Astrocyte (in vitro differentiated cells and primary cell): ENCODE measurements at regions not wholly inside any gene's neighbourhood (a gene's known extent, or its start where the extent isn't known, plus 50 kb on each side); places are given as distances from the start of the nearest gene placed in this dataset.
A peak's percentile ranks its signal among the peaks of the same experiment; 100 is the strongest.

Experiments used
- DNase-seq: peaks from one replicate; pipeline ENCODE4 v3.0.0-alpha.2; 2010; ENCODE audit warnings: low read depth
- FAIRE-seq: peaks from 2 replicates; lab custom pipeline; 2011; peaks lifted over from hg19 to GRCh38; lab: Jason Lieb, UNC
- H2AFZ ChIP-seq: 2 replicates; pipeline ENCODE4 v1.6.0; 2012; ENCODE audit warnings: low read depth, low read length, inconsistent platforms
- H3K27ac ChIP-seq: 2 replicates; pipeline ENCODE4 v1.5.1; 2011; ENCODE audit warnings: low read depth, low read length, inconsistent platforms
- H3K27me3 ChIP-seq: 2 replicates; pipeline ENCODE4 v1.6.0; 2011; ENCODE audit warnings: low read length, inconsistent platforms; ENCODE audit not compliant: insufficient read depth
- H3K36me3 ChIP-seq: 2 replicates; pipeline ENCODE4 v1.5.1; 2011; ENCODE audit warnings: low read length, inconsistent platforms; ENCODE audit not compliant: insufficient read depth
- H3K4me1 ChIP-seq: 2 replicates; pipeline ENCODE4 v1.5.1; 2011; ENCODE audit warnings: low read length, inconsistent platforms; ENCODE audit not compliant: insufficient read depth
- H3K4me2 ChIP-seq: 2 replicates; pipeline ENCODE4 v1.6.0; 2012; ENCODE audit warnings: low read length, inconsistent platforms
- H3K4me3 ChIP-seq: 2 replicates; pipeline ENCODE4 v1.5.1; 2011; ENCODE audit warnings: low read depth, mild to moderate bottlenecking, low read length, inconsistent platforms; ENCODE audit not compliant: insufficient read depth
- H3K79me2 ChIP-seq: 2 replicates; pipeline ENCODE4 v1.6.0; 2012; ENCODE audit warnings: mild to moderate bottlenecking, low read length, inconsistent platforms; ENCODE audit not compliant: insufficient read depth
- H3K9ac ChIP-seq: 2 replicates; pipeline ENCODE4 v1.6.0; 2012; ENCODE audit warnings: mild to moderate bottlenecking, low read length, inconsistent platforms
- H3K9me3 ChIP-seq: 2 replicates; pipeline ENCODE4 v1.5.1; 2012; ENCODE audit warnings: low read depth, mild to moderate bottlenecking, low read length, inconsistent platforms; ENCODE audit not compliant: insufficient read depth
- H4K20me1 ChIP-seq: 2 replicates; pipeline ENCODE4 v1.6.0; 2012; ENCODE audit warnings: low read length, inconsistent platforms; ENCODE audit not compliant: insufficient read depth
- H3K27ac Mint-ChIP-seq: one replicate; pipeline ENCODE4 v1.8.0; 2021; ENCODE audit warnings: mild to moderate bottlenecking, mixed read lengths; ENCODE audit not compliant: unreplicated experiment
- H3K27me3 Mint-ChIP-seq: one replicate; pipeline ENCODE4 v1.8.0; 2021; ENCODE audit warnings: low read depth, mixed read lengths; ENCODE audit not compliant: unreplicated experiment
- H3K36me3 Mint-ChIP-seq: one replicate; pipeline ENCODE4 v1.8.0; 2021; ENCODE audit warnings: low read depth, mixed read lengths; ENCODE audit not compliant: unreplicated experiment
- H3K4me1 Mint-ChIP-seq: one replicate; pipeline ENCODE4 v1.8.0; 2021; ENCODE audit warnings: low read depth, mixed read lengths; ENCODE audit not compliant: unreplicated experiment
- H3K4me3 Mint-ChIP-seq: one replicate; pipeline ENCODE4 v1.8.0; 2021; ENCODE audit warnings: mild to moderate bottlenecking, moderate library complexity, mixed read lengths; ENCODE audit not compliant: unreplicated experiment
- H3K9me3 Mint-ChIP-seq: one replicate; pipeline ENCODE4 v1.8.0; 2021; ENCODE audit warnings: mild to moderate bottlenecking, mixed read lengths; ENCODE audit not compliant: unreplicated experiment
- CTCF ChIP-seq: IDR thresholded peaks from 2 replicates; pipeline ENCODE4 v1.5.1; 2011; ENCODE audit warnings: low read depth, mild to moderate bottlenecking, inconsistent platforms, low read length, moderate library complexity; ENCODE audit not compliant: insufficient read depth
- EZH2 ChIP-seq: IDR thresholded peaks from 2 replicates; pipeline ENCODE4 v1.6.1; 2012; ENCODE audit warnings: mild to moderate bottlenecking, low read length, inconsistent platforms; ENCODE audit not compliant: insufficient read depth

GRCh38 chr22:48828688-48829087 is 999.0 kb downstream of the BRD1 start:
- DNase-seq (no peak), FAIRE-seq (no peak)
- Histone ChIP-seq H3K27me3 (no peaks in the 10 kb centered on the region), H3K79me2 (no peaks in the 10 kb centered on the region), H3K9ac (no peak overlapping the region), H4K20me1 (no peaks in the 10 kb centered on the region), H3K4me2 (no peak overlapping the region), H3K36me3 (no peaks in the 10 kb centered on the region), H3K9me3 (no peaks in the 10 kb centered on the region), H2AFZ (no peak overlapping the region), H3K4me3 (no peak overlapping the region), H3K4me1 (peaks cover 4% of the 10 kb centered on the region), H3K27ac (no peak overlapping the region)
- H3K36me3 Mint-ChIP-seq, result no peaks in the 10 kb centered on the region
- no peak overlapping the region for H3K27ac Mint-ChIP-seq
- H3K4me3 Mint-ChIP-seq, result no peak overlapping the region
- H3K9me3 Mint-ChIP-seq, result peaks cover 5% of the 10 kb centered on the region
- H3K4me1 Mint-ChIP-seq, result peaks cover 19% of the 10 kb centered on the region
- TF ChIP-seq EZH2 (no peak), CTCF (no peak)
- peaks cover 6% of the 10 kb centered on the region for H3K27me3 Mint-ChIP-seq

GRCh38 chr22:48827904-48828555 is 999.6 kb downstream of the BRD1 start:
- Histone ChIP-seq H4K20me1 (no peaks in the 10 kb centered on the region), H3K9me3 (no peaks in the 10 kb centered on the region), H3K79me2 (no peaks in the 10 kb centered on the region), H3K9ac (no peak overlapping the region), H3K27me3 (no peaks in the 10 kb centered on the region), H3K36me3 (no peaks in the 10 kb centered on the region), H3K27ac (no peak overlapping the region), H3K4me2 (peak overlapping the region; percentile 11), H3K4me1 (peaks cover 4% of the 10 kb centered on the region), H3K4me3 (no peak overlapping the region), H2AFZ (no peak overlapping the region)
- TF ChIP-seq EZH2 (no peak), CTCF (no peak)
- DNase-seq (no peak), FAIRE-seq (no peak)
- no peak overlapping the region for H3K27ac Mint-ChIP-seq
- H3K27me3 Mint-ChIP-seq, result peaks cover 10% of the 10 kb centered on the region
- H3K9me3 Mint-ChIP-seq, result peaks cover 5% of the 10 kb centered on the region
- no peak overlapping the region for H3K4me3 Mint-ChIP-seq
- H3K4me1 Mint-ChIP-seq, result peaks cover 15% of the 10 kb centered on the region
- no peaks in the 10 kb centered on the region for H3K36me3 Mint-ChIP-seq

- Mint-ChIP-seq H3K4me1 (peaks cover 15% of the 10 kb centered on the region), H3K27ac (no peak overlapping the region), H3K9me3 (peaks cover 3% of the 10 kb centered on the region), H3K27me3 (peaks cover 13% of the 10 kb centered on the region), H3K36me3 (no peaks in the 10 kb centered on the region), H3K4me3 (no peak overlapping the region)
- H3K4me2 ChIP-seq, result peak overlapping the region; percentile 11
- no peak overlapping the region for H2AFZ ChIP-seq
- H3K79me2 ChIP-seq, result no peaks in the 10 kb centered on the region
- H3K9me3 ChIP-seq, result no peaks in the 10 kb centered on the region
- TF ChIP-seq EZH2, result no peak
- TF ChIP-seq CTCF, result no peak
- no peaks in the 10 kb centered on the region for H4K20me1 ChIP-seq
- H3K9ac ChIP-seq, result no peak overlapping the region
- H3K4me1 ChIP-seq, result peaks cover 4% of the 10 kb centered on the region
- FAIRE-seq (no peak), DNase-seq (peak; percentile 35)
- no peak overlapping the region for H3K27ac ChIP-seq
- no peak overlapping the region for H3K4me3 ChIP-seq
- no peaks in the 10 kb centered on the region for H3K36me3 ChIP-seq
- H3K27me3 ChIP-seq, result no peaks in the 10 kb centered on the region
Observed at GRCh38 chr22:48827268-48827846, 1000.3 kb downstream of the BRD1 start.
